Activated CD4-positive, alpha-beta T cell treated with anti-CD3 and anti-CD28 coated beads, Interleukin-2, amount 10 ng/mL, durations not matched to agents 7 days and 5 days (primary cell): ENCODE measurements at regions not wholly inside any gene's neighbourhood (a gene's known extent, or its start where the extent isn't known, plus 50 kb on each side); places are given as distances from the start of the nearest gene placed in this dataset.

ENCODE experiments used
- CTCF ChIA-PET: fragments of 350-600 bp; sonication (Branson Sonifier 250); formaldehyde crosslinking; loops from one replicate; lab custom pipeline; 2021; ENCODE audit warnings: antibody characterized with exemption; lab: Charles Lee
- POLR2A ChIA-PET: fragments of 350-600 bp; sonication (Branson Sonifier 250); formaldehyde crosslinking; loops from one replicate; lab custom pipeline; 2021; ENCODE audit warnings: antibody characterized with exemption; lab: Charles Lee
- DNase-seq: peaks from one replicate; pipeline ENCODE4 v3.0.0-alpha.2; 2020
- H3K27ac Mint-ChIP-seq: one replicate; pipeline ENCODE4 v1.8.0; 2021; ENCODE audit warnings: mild to moderate bottlenecking, moderate library complexity, mixed read lengths
- H3K27me3 Mint-ChIP-seq: one replicate; pipeline ENCODE4 v1.8.0; 2021; ENCODE audit warnings: mixed read lengths
- H3K36me3 Mint-ChIP-seq: one replicate; pipeline ENCODE4 v1.8.0; 2021; ENCODE audit warnings: low read depth, mixed read lengths
- H3K4me1 Mint-ChIP-seq: one replicate; pipeline ENCODE4 v1.8.0; 2021; ENCODE audit warnings: mixed read lengths
- H3K4me3 Mint-ChIP-seq: one replicate; pipeline ENCODE4 v1.8.0; 2021; ENCODE audit warnings: mild to moderate bottlenecking, moderate library complexity, mixed read lengths
- H3K9me3 Mint-ChIP-seq: one replicate; pipeline ENCODE4 v1.8.0; 2021; ENCODE audit warnings: mixed read lengths

- Mint-ChIP-seq H3K27me3 (no peaks in the 10 kb centered on the region), H3K4me1 (no peaks in the 10 kb centered on the region), H3K4me3 (no peak overlapping the region), H3K9me3 (no peaks in the 10 kb centered on the region), H3K27ac (no peak overlapping the region), H3K36me3 (no peaks in the 10 kb centered on the region)
- DNase-seq = no peak
- CTCF ChIA-PET = no interaction called here
- POLR2A ChIA-PET = no interaction called here
These were observed 296.6 kb upstream of the MANEA start for GRCh38 chr6:95280686-95281273.

DNA sequence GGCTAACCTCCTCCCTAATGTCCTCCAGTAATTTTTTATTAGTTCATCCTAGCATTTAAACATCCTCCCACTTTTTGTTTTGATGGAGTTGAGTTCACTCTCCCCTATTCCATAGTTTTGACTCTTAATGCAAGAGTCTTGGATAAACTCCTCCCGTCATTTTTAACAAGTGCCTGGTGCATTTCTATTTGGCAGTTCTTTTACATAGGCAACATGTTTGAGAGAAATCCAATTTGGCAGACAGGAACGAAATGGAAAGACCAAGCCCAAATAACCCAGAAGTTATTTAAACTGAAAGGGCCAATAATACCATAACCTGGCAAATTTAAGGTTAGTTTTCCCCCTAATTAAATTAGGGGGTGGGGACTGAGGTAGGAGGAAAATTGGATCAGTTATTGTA is 291.5 kb upstream of the MANEA start:
- Mint-ChIP-seq H3K4me3 (no peak overlapping the region), H3K9me3 (no peaks in the 10 kb centered on the region)

GRCh38 chr6:95286874-95287273 is 290.5 kb upstream of the MANEA start:
- CTCF ChIA-PET = no interaction called here
- Mint-ChIP-seq H3K4me3 (no peak overlapping the region), H3K27me3 (no peaks in the 10 kb centered on the region), H3K4me1 (no peaks in the 10 kb centered on the region), H3K27ac (no peak overlapping the region), H3K36me3 (no peaks in the 10 kb centered on the region), H3K9me3 (no peaks in the 10 kb centered on the region)
- POLR2A ChIA-PET = no interaction called here
- no peak for DNase-seq

More for the DNA sequence above, 291.5 kb upstream of the MANEA start:
- POLR2A ChIA-PET = no interaction called here
- H3K27ac Mint-ChIP-seq = no peak overlapping the region
- DNase-seq = no peak
- H3K4me1 Mint-ChIP-seq = no peaks in the 10 kb centered on the region
- H3K36me3 Mint-ChIP-seq = no peaks in the 10 kb centered on the region
- no peaks in the 10 kb centered on the region for H3K27me3 Mint-ChIP-seq
- CTCF ChIA-PET = no interaction called here

GRCh38 chr6:95288251-95288650 is 289.1 kb upstream of the MANEA start:
- Mint-ChIP-seq H3K36me3 (no peaks in the 10 kb centered on the region), H3K4me1 (no peaks in the 10 kb centered on the region), H3K9me3 (no peaks in the 10 kb centered on the region), H3K4me3 (no peak overlapping the region), H3K27ac (no peak overlapping the region), H3K27me3 (no peaks in the 10 kb centered on the region)
- ChIA-PET POLR2A (no interaction called here), CTCF (no interaction called here)
- DNase-seq = no peak

- Mint-ChIP-seq H3K36me3 (no peaks in the 10 kb centered on the region), H3K4me3 (no peak overlapping the region), H3K9me3 (no peaks in the 10 kb centered on the region), H3K27me3 (no peaks in the 10 kb centered on the region), H3K27ac (no peak overlapping the region), H3K4me1 (no peaks in the 10 kb centered on the region)
- ChIA-PET POLR2A (no interaction called here), CTCF (no interaction called here)
- no peak for DNase-seq
These were observed 285.3 kb upstream of the MANEA start for GRCh38 chr6:95292011-95292410.

- POLR2A ChIA-PET = no interaction called here
- Mint-ChIP-seq H3K9me3 (no peaks in the 10 kb centered on the region), H3K4me3 (no peak overlapping the region), H3K27me3 (no peaks in the 10 kb centered on the region), H3K27ac (no peak overlapping the region), H3K4me1 (no peaks in the 10 kb centered on the region), H3K36me3 (no peaks in the 10 kb centered on the region)
- CTCF ChIA-PET = no interaction called here
- DNase-seq = no peak
These were observed 284.1 kb upstream of the MANEA start for GRCh38 chr6:95293257-95293656.

GRCh38 chr6:95294043-95294442 is 283.3 kb upstream of the MANEA start:
- CTCF ChIA-PET = no interaction called here
- Mint-ChIP-seq H3K27ac (no peak overlapping the region), H3K27me3 (no peaks in the 10 kb centered on the region)

DNA sequence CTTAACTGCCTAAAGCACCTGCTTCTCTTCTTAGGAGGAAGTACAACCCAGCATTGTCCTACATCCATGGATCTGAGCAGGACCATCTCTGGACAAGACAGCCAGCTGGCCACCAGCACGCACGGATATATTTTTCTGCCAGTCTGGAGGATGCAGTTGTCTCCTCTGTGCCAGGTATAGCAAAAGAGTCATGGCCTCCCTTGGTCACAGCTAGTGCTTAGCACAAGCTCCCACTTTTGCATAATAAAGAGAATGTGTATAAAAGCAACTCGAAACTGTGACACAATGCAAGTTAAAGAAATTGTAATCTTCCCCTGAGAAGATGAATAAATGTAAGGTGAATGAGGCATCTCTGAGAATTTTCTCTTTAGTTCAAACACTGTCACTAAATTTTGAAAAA is 267.8 kb upstream of the MANEA start:
- Mint-ChIP-seq H3K27ac (no peak overlapping the region), H3K4me3 (no peak overlapping the region), H3K9me3 (no peaks in the 10 kb centered on the region), H3K4me1 (no peaks in the 10 kb centered on the region), H3K27me3 (no peaks in the 10 kb centered on the region), H3K36me3 (no peaks in the 10 kb centered on the region)
- ChIA-PET POLR2A (no interaction called here), CTCF (no interaction called here)
- DNase-seq = no peak

More at GRCh38 chr6:95294043-95294442, 283.3 kb upstream of the MANEA start:
- POLR2A ChIA-PET = no interaction called here
- DNase-seq = no peak
- Mint-ChIP-seq H3K4me3 (no peak overlapping the region), H3K4me1 (no peaks in the 10 kb centered on the region), H3K9me3 (no peaks in the 10 kb centered on the region), H3K36me3 (no peaks in the 10 kb centered on the region)

GRCh38 chr6:95318137-95318536 is 259.2 kb upstream of the MANEA start:
- no peaks in the 10 kb centered on the region for H3K9me3 Mint-ChIP-seq
- no peak overlapping the region for H3K4me3 Mint-ChIP-seq
- ChIA-PET POLR2A (no interaction called here), CTCF (no interaction called here)
- no peaks in the 10 kb centered on the region for H3K27me3 Mint-ChIP-seq
- no peak overlapping the region for H3K27ac Mint-ChIP-seq
- DNase-seq = no peak
- H3K4me1 Mint-ChIP-seq = no peaks in the 10 kb centered on the region
- H3K36me3 Mint-ChIP-seq = no peaks in the 10 kb centered on the region

- ChIA-PET CTCF (no interaction called here), POLR2A (no interaction called here)
- Mint-ChIP-seq H3K36me3 (no peaks in the 10 kb centered on the region), H3K9me3 (no peaks in the 10 kb centered on the region), H3K27me3 (no peaks in the 10 kb centered on the region), H3K4me1 (no peaks in the 10 kb centered on the region), H3K27ac (no peak overlapping the region), H3K4me3 (no peak overlapping the region)
- DNase-seq = no peak
These were observed 256.2 kb upstream of the MANEA start for GRCh38 chr6:95321126-95321525.

GRCh38 chr6:95325916-95326315 is 251.4 kb upstream of the MANEA start:
- DNase-seq = no peak
- no peak overlapping the region for H3K4me3 Mint-ChIP-seq
- H3K27me3 Mint-ChIP-seq = no peaks in the 10 kb centered on the region
- ChIA-PET CTCF (no interaction called here), POLR2A (no interaction called here)
- H3K27ac Mint-ChIP-seq = no peak overlapping the region
- H3K9me3 Mint-ChIP-seq = no peaks in the 10 kb centered on the region
- no peaks in the 10 kb centered on the region for H3K36me3 Mint-ChIP-seq
- H3K4me1 Mint-ChIP-seq = no peaks in the 10 kb centered on the region

- POLR2A ChIA-PET = no interaction called here
- no peak overlapping the region for H3K27ac Mint-ChIP-seq
- no peaks in the 10 kb centered on the region for H3K27me3 Mint-ChIP-seq
- no peaks in the 10 kb centered on the region for H3K4me1 Mint-ChIP-seq
- no peak for DNase-seq
- H3K36me3 Mint-ChIP-seq = no peaks in the 10 kb centered on the region
- no peak overlapping the region for H3K4me3 Mint-ChIP-seq
- H3K9me3 Mint-ChIP-seq = no peaks in the 10 kb centered on the region
- CTCF ChIA-PET = no interaction called here
These were observed 249.1 kb upstream of the MANEA start for GRCh38 chr6:95328231-95328630.

- no peaks in the 10 kb centered on the region for H3K4me1 Mint-ChIP-seq
- no peaks in the 10 kb centered on the region for H3K36me3 Mint-ChIP-seq
These were observed 225.1 kb upstream of the MANEA start for GRCh38 chr6:95352064-95352795.

GRCh38 chr6:95354551-95354950 is 222.8 kb upstream of the MANEA start:
- ChIA-PET POLR2A (no interaction called here), CTCF (no interaction called here)
- Mint-ChIP-seq H3K27ac (no peak overlapping the region), H3K4me3 (no peak overlapping the region), H3K27me3 (no peaks in the 10 kb centered on the region), H3K9me3 (no peaks in the 10 kb centered on the region), H3K4me1 (no peaks in the 10 kb centered on the region), H3K36me3 (no peaks in the 10 kb centered on the region)
- no peak for DNase-seq

More at GRCh38 chr6:95352064-95352795, 225.1 kb upstream of the MANEA start:
- no peaks in the 10 kb centered on the region for H3K9me3 Mint-ChIP-seq
- DNase-seq = no peak
- no peak overlapping the region for H3K4me3 Mint-ChIP-seq
- ChIA-PET CTCF (no interaction called here), POLR2A (no interaction called here)
- no peak overlapping the region for H3K27ac Mint-ChIP-seq
- no peaks in the 10 kb centered on the region for H3K27me3 Mint-ChIP-seq
